NB4 (cell line): ENCODE measurements at regions not wholly inside any gene's neighbourhood (a gene's known extent, or its start where the extent isn't known, plus 50 kb on each side); places are given as distances from the start of the nearest gene placed in this dataset.

Experiments used
- DNase-seq: peaks from one replicate; pipeline ENCODE4 v3.0.0; 2010; ENCODE audit warnings: low read depth
- H3K4me3 ChIP-seq: one replicate; pipeline ENCODE4 v1.5.1; 2011; ENCODE audit warnings: mild to moderate bottlenecking, low read depth, low read length, moderate library complexity
- MYC ChIP-seq: IDR thresholded peaks from 2 replicates; pipeline ENCODE4 v1.6.1; 2011; ENCODE audit warnings: low read depth, low read length
- POLR2A ChIP-seq: IDR thresholded peaks from 2 replicates; pipeline ENCODE4 v1.6.1; 2011; ENCODE audit warnings: mild to moderate bottlenecking; ENCODE audit not compliant: insufficient read length; ENCODE audit errors: extremely low read depth
- TF ChIP-seq, protein P1 (sequence below): IDR thresholded peaks from 2 replicates; pipeline ENCODE4 v1.6.1; 2011; ENCODE audit warnings: low read depth, low read length
- TF ChIP-seq, protein P2 (sequence below): IDR thresholded peaks from one replicate; pipeline ENCODE4 v1.5.1; 2012; ENCODE audit warnings: low read depth, low read length

DNA sequence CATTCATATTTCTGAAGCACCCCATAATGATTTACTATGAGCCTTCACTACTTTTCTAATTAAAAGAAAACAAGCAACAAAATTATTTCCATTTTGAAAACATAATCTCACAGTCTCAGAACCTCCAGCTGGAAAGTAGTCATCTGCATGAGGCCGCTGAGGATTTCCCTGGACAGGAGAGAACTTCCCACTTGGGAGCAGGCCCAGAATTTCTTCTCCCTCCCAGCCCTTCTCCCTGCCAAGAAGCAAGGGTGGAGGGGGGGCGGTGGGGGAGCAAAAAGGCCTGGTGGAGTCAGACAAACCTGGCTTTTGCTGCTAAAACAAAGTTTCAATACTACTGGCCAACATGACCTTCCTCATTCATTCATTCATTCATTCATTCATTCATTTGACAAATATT is 167.3 kb downstream of the PJA1 start:
- TF ChIP-seq, protein P1, sequence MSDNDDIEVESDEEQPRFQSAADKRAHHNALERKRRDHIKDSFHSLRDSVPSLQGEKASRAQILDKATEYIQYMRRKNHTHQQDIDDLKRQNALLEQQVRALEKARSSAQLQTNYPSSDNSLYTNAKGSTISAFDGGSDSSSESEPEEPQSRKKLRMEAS, result no peak
- TF ChIP-seq POLR2A (no peak), MYC (no peak)
- TF ChIP-seq, protein P2, sequence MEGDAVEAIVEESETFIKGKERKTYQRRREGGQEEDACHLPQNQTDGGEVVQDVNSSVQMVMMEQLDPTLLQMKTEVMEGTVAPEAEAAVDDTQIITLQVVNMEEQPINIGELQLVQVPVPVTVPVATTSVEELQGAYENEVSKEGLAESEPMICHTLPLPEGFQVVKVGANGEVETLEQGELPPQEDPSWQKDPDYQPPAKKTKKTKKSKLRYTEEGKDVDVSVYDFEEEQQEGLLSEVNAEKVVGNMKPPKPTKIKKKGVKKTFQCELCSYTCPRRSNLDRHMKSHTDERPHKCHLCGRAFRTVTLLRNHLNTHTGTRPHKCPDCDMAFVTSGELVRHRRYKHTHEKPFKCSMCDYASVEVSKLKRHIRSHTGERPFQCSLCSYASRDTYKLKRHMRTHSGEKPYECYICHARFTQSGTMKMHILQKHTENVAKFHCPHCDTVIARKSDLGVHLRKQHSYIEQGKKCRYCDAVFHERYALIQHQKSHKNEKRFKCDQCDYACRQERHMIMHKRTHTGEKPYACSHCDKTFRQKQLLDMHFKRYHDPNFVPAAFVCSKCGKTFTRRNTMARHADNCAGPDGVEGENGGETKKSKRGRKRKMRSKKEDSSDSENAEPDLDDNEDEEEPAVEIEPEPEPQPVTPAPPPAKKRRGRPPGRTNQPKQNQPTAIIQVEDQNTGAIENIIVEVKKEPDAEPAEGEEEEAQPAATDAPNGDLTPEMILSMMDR, result no peak
- no peak for DNase-seq
- no peak overlapping the region for H3K4me3 ChIP-seq

DNA sequence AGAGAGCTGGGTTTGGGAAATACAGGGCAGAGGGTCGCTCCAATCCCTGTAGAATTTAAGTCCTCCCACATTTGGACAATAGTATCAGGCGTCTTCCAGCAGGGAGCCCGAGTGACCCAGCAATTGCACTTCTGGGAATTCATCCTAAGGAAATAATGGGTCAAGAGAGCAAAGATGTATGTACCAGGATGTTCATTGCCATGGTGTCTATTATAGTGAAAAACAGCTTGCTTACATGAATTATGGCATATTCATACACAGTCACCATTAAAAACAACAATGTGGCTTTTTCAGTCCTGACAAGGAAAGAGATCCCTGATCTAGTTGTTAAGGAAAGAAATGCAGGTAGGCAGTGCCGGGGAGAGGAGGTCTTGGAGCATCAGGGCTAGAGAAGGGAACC is 167.7 kb downstream of the PJA1 start:
- DNase-seq, result no peak
- H3K4me3 ChIP-seq, result no peak overlapping the region
- TF ChIP-seq MYC, result no peak
- no peak for TF ChIP-seq POLR2A
- TF ChIP-seq, protein P2, result no peak
- TF ChIP-seq, protein P1, result no peak

DNA sequence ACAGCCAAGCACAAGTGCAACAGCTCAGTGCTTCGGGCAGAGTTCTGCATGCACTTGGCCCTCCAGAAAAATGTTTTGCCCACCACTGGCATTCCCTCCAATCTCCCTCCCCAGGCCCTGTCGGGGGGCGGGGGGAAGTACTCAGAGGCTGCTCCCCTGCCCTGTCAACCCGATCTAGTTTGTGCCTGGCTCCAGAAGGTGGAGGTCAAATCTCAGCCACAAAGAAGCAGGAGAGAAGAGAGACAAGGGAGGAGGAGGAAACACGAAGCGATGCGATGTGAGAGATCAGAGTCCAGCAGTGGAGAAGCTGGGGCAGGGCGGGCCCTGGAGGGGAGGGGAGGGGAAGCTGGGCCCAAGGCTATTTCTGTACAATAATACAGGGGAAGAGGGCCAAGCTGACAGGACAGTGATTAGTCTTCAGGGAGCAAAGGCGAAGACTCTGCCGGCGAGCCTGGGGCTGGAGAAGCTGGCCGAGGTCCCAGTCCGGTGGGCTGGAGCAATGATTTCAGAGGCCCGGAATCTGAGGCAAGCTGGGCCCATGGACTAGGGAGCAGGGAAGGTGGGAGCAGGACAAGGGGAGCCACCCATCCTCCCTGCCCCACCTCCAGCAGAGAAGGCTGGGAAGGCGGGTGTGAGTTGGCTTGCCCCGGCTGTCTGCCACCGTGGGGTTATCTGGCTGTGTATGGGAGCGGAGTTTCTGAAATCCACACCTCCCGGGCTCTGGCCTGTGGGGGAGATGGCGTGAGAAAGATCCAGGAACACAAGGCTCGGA is 167.1 kb downstream of the EFNB1 start:
- TF ChIP-seq, protein P1, result no peak
- TF ChIP-seq, protein P2, result no peak
- TF ChIP-seq POLR2A (no peak), MYC (no peak)
- H3K4me3 ChIP-seq, result no peak overlapping the region
- no peak for DNase-seq

DNA sequence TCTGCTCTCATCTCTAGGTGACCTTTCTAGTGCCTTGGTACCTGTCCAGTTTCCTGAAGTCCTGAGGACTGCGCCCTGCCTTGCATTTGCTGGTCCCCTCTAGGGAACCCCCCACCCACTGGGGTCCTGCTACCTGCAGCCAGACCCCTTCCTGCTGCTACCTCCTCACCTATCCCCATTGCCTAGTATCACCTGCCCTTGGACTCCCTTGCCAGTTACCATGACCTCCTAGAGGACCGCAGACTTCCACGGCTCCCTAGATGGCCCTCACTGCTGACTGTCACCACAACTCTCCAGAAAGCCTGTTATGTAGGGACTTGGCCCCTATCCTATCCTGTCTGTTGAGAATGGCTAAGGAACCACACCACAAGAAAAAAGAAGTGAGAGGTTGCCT is 166.6 kb downstream of the EFNB1 start:
- no peak for DNase-seq
- TF ChIP-seq MYC (no peak), POLR2A (no peak)
- TF ChIP-seq, protein P1, result no peak
- TF ChIP-seq, protein P2, result no peak
- H3K4me3 ChIP-seq, result no peak overlapping the region

DNA sequence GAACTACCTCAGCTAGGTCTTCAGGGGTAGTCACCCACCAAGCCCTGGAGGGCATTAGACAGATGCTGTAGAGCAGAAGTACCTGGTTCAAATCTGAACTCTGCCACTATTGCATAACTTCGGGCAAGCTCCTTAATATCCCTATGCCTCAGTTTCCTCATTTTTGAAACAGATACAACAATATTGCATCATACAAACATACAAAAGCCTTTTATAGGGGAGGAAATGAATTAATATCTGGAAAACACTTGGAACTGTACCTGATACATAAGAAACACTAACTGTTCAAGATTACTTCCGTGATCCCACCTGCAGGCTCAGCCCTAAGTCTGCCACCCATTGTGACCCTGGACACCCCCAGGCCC is 166.1 kb downstream of the EFNB1 start:
- no peak overlapping the region for H3K4me3 ChIP-seq
- TF ChIP-seq, protein P1, result no peak
- TF ChIP-seq MYC (no peak), POLR2A (no peak)
- TF ChIP-seq, protein P2, result no peak
- DNase-seq, result no peak
